HepG2 (cell line): ENCODE measurements at regions not wholly inside any gene's neighbourhood (a gene's known extent, or its start where the extent isn't known, plus 50 kb on each side); places are given as distances from the start of the nearest gene placed in this dataset.

Experiments used
- ATF4 ChIP-seq, 2 experiments: fragments of 450-650 bp in 1 of 2; sonication (generic) in 1 of 2; formaldehyde crosslinking; IDR thresholded peaks; 2 replicates each; pipeline versions ENCODE4 v1.5.0 to v1.8.0; 2020 to 2022; ENCODE audit warnings: mild to moderate bottlenecking in 1 of 2, missing genetic modification reagents in 1 of 2
- CTCF ChIP-seq: sonication (generic); formaldehyde crosslinking; IDR thresholded peaks from 2 replicates; pipeline ENCODE4 v1.5.0; 2020; ENCODE audit warnings: mild to moderate bottlenecking, missing genetic modification reagents, moderate library complexity
- HMG20B ChIP-seq: conservative IDR thresholded peaks from 2 replicates; pipeline ENCODE4 v1.6.1; 2016; ENCODE audit warnings: missing genetic modification reagents, missing compliant biosample characterization
- KMT2B ChIP-seq: IDR thresholded peaks from 2 replicates; pipeline ENCODE4 v1.6.1; 2016; ENCODE audit warnings: missing genetic modification reagents, missing compliant biosample characterization
- MAZ ChIP-seq, 2 experiments: sonication (generic) in 1 of 2; formaldehyde crosslinking in 1 of 2; IDR thresholded peaks; 2 replicates each; pipeline versions ENCODE4 v1.5.0 to v1.6.1; 2012 to 2020; ENCODE audit warnings: low read depth in 2 of 2, mild to moderate bottlenecking in 2 of 2, borderline replicate concordance in 1 of 2, improper control_type of control experiment in 1 of 2, low read length in 1 of 2, missing genetic modification reagents in 1 of 2, moderate library complexity in 1 of 2
- MED1 ChIP-seq: sonication (generic); formaldehyde crosslinking; IDR thresholded peaks from 2 replicates; pipeline ENCODE4 v1.4.0; 2020; ENCODE audit warnings: missing genetic modification reagents
- MLX ChIP-seq: IDR thresholded peaks from 2 replicates; pipeline ENCODE4 v1.6.1; 2016
- TCF7L2 ChIP-seq: IDR thresholded peaks from 2 replicates; pipeline ENCODE4 v1.6.1; 2011; ENCODE audit warnings: mild to moderate bottlenecking, low read depth, low read length, moderate library complexity
- ZBTB21 ChIP-seq: sonication (generic); formaldehyde crosslinking; IDR thresholded peaks from 2 replicates; pipeline ENCODE4 v1.4.0; 2020; ENCODE audit warnings: missing genetic modification reagents
- ZMYM2 ChIP-seq: sonication (generic); formaldehyde crosslinking; IDR thresholded peaks from 2 replicates; pipeline ENCODE4 v1.8.0; 2022; ENCODE audit warnings: mild to moderate bottlenecking, missing genetic modification reagents
- ZNF773 ChIP-seq: sonication (generic); formaldehyde crosslinking; IDR thresholded peaks from 2 replicates; pipeline ENCODE4 v1.4.0; 2020; ENCODE audit warnings: missing genetic modification reagents, borderline replicate concordance
- TF ChIP-seq, protein P1 (sequence below): IDR thresholded peaks from 2 replicates; pipeline ENCODE4 v1.6.1; 2016; ENCODE audit warnings: low read depth, control low read depth
- TF ChIP-seq, protein P2 (sequence below): sonication (generic); formaldehyde crosslinking; IDR thresholded peaks from 2 replicates; pipeline ENCODE4 v1.4.0; 2020; ENCODE audit warnings: missing genetic modification reagents

DNA sequence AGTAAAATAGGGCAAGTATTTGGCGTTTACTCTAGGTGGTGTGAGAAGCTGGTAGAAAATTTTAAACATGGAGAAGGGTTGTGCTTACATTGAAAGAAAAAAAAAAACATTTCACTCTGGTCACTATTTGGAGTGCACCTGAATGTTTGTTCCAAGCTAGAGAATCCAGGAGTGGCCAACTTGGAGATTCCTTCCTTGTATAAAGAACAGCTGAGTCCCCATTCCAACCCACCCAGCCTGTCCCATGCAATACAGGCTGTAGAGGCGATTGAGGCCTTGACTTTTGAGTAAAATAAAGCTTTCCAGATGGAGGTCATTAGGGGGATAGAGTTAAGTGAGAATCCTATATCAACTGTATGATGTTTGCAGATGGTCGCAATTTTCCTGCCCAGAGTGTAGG is 203.8 kb upstream of the SYT4 start:
- TF ChIP-seq ZBTB21 (CRISPR knock-in tag) (no peak), ATF4 (CRISPR knock-in tag; IDR thresholded peaks at IDR 0.05) (no peak), KMT2B (CRISPR knock-in tag) (no peak), CTCF (no peak), TCF7L2 (no peak), MLX (CRISPR knock-in tag) (no peak), ZMYM2 (no peak), MAZ (IDR thresholded peaks at IDR 0.05; ENCODE audit: borderline replicate concordance, low read depth, low read length) (no peak), MAZ (CRISPR knock-in tag; IDR thresholded peaks at IDR 0.05; ENCODE audit: low read depth) (no peak), MED1 (no peak), HMG20B (CRISPR knock-in tag) (no peak), ZNF773 (CRISPR knock-in tag) (no peak)
- TF ChIP-seq, protein P1, sequence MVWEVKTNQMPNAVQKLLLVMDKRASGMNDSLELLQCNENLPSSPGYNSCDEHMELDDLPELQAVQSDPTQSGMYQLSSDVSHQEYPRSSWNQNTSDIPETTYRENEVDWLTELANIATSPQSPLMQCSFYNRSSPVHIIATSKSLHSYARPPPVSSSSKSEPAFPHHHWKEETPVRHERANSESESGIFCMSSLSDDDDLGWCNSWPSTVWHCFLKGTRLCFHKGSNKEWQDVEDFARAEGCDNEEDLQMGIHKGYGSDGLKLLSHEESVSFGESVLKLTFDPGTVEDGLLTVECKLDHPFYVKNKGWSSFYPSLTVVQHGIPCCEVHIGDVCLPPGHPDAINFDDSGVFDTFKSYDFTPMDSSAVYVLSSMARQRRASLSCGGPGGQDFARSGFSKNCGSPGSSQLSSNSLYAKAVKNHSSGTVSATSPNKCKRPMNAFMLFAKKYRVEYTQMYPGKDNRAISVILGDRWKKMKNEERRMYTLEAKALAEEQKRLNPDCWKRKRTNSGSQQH (CRISPR knock-in tag): no peak
- TF ChIP-seq, protein P2, sequence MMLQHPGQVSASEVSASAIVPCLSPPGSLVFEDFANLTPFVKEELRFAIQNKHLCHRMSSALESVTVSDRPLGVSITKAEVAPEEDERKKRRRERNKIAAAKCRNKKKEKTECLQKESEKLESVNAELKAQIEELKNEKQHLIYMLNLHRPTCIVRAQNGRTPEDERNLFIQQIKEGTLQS (CRISPR knock-in tag): no peak
